HG03159 (cell line): ENCODE measurements at regions not wholly inside any gene's neighbourhood (a gene's known extent, or its start where the extent isn't known, plus 50 kb on each side); places are given as distances from the start of the nearest gene placed in this dataset.

Experiments
- ATAC-seq: cut with Tn5 transposase; IDR thresholded peaks from one replicate; pipeline ENCODE4 v1.9.1; 2021; ENCODE audit warnings: mild to moderate bottlenecking, moderate library complexity; ENCODE audit not compliant: unreplicated experiment

DNA sequence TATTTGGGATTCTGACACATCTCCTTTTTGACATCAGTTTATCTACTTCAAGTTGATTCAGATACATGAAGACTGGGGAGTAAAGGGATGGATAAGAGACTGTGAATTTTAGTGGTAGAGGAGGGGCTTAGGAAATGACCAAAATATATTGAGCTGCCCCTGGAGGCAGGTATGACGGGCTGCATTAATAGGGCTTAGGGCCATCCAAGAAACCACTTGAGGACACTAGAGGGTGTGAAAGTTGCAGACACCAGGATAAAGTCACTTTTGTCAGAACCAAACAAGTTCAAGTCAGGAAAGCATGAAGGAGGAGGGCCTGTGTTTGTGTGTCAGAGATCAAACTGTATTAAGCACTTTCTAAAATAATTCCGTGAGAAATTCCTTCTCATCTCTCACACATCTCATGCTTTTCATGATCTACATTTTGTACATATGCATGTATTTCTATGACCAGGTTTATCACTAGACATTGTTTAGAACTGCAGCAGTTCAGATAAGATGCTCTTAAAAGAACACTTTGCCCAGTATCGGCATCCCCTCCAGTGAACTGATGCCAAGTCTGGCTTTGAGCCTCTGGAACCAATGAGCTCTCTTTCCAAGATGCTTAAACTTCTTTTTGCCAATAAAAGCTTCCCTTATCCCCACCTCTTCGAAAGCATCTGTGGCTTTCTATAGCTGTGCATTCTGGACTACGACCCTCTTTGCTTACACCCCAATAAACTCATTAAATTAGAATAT, 136.9 kb downstream of the SLC38A1 start:
- ATAC-seq: no peak

DNA sequence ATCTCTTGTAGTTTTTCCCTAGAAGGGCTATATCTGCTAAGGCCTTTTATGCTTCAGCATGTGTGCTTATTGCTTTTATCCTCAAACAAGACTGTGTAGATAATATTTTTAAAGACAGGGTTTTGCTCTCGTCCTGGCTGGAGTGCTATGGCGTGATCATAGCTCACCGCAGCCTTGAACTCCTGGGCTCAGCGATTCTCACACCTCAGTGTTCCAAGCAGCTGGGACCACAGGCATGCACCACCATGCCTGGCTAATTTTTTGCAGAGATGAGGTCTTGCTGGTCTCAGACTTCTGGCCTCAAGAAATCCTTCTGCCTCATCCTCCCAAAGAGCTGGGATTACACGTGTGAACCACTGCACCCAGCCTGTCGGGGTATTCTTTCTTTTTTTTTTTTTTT, 137.3 kb upstream of the SCAF11 start:
- no peak for ATAC-seq

DNA sequence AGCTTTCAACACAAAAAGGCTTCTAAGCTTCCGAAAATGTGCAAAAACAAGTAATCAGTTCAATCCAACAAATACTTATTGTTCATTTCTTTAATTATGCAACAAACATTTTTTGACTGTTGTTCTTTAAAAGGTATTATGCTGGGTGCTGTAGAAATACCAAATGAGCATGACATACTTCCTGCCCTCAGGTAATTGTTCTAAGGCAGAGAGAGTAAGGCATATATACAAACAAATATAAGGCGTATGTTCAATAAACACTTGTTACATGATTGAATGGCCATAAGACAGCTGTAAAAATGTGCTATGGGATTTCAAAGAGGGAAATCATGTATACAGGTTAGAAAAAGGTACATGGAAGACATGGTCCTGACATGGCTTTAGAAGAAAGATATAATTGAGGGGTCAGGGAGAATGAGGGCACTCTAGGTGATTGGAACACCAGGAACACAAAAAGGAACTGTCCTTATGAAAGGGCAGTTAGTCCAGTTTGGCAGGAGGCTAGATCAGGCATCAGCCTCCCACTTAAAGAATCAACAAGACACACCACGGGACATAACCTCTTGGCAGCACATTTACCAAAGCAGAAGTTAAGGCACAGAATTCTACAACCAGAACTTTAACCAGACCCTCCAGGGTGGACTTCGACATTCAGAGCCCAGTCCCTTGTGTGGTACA, 135.8 kb upstream of the SCAF11 start:
- ATAC-seq: no peak

DNA sequence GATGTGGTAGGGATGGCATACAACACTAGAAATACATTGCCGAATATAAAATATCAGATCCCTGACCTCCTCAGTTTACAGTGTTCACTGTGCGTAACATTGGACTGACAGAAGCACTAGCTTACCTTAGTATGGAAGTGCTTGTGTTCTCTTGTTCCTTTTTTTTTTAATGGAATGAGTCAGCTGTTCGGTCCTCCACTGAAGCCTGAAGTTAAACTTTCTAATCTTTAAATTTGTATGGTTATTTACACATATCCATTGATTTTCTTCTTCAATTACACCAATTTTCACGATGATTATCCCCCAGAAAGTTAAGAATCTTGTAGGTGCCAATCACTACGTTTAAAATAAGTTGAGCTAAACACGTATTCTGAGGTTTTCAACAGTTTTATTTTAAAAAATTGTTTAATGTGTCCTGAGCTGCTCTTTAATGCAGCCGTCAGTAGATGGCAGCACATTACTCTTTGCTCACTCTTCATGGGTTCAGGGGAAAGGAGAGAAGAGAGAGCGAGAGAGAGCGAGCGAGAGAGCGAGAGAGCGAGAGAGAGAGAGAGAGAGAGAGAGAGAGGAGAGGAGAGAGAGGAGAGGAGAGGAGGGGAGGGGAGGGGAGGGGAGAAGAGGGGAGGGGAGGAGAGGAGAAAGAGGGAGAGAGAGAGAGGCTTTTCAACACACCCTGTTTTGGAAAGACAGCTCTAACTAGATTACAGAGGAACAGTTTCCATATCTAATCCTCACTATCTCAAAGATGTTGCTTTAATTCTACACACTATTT, 134.7 kb upstream of the SCAF11 start:
- peak; percentile 87 for ATAC-seq

DNA sequence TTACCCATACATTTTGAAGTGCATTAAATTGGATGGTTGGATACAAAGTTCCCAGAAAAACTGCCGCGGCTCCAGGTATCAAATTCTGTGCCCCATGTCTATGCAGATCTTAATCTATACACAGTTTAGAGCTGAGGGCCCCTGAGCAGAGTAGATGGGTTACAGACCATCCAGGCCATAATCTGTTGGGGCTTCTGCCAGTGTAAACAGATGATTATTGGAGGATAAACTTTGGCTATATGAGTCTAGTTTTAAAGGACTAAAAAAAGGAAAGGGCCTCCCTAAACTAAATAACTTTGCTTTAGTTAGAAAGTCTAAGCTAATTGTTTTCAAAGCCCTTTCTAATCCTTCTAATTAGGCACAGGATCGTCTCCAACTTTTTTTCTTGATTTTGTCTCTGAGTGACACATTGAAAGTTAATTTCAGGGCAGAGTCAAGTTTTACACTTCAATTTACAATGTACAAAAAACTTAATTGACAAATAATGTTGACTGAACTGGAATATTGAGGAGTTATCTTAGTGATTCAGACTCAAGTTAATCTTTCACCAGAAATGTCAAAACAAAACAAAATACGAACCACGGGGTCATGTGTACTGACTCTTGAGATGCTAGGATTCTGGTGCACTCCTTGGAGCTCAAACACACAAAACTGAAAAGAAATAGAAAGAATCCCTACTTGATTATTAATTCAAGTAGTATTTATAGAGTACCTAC, 133.9 kb upstream of the SCAF11 start:
- ATAC-seq: peak; percentile 7

DNA sequence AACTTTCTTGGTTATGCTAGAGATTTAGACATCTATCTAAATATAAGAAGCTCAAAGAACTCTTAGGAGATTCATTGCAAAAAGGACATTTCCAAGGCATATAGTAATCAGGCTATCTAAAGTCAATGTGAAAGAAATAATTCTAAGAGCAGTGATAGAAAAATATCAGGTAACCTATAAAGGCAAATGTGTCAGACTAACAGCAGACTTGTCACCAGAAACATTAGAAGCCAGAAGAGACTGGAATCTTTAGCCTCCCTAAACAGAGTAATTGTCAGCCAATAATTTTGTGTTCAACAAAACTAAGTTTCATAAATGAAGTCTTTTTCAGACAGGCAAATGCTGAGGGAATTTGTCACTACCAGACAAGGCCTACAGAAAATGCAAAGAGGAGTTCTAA, 122.0 kb upstream of the SCAF11 start:
- no peak for ATAC-seq

DNA sequence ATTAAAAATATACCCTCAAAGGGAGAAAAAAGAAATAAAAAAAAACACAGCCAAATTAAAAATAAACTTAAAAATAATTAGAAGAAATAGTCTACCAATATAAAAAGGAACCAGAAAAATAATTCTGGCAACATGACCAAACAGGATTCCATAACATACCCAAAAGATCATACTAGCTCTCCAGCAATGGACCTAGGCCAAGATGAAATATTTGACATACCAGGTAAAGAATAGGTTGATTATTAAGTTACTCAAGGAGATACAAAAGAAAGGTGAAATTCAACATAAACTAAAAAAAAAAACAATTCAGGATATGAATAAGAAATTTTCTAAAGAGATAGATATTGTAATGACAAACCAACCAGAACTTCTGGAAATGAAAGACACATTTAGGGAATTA, 121.3 kb upstream of the SCAF11 start:
- no peak for ATAC-seq

DNA sequence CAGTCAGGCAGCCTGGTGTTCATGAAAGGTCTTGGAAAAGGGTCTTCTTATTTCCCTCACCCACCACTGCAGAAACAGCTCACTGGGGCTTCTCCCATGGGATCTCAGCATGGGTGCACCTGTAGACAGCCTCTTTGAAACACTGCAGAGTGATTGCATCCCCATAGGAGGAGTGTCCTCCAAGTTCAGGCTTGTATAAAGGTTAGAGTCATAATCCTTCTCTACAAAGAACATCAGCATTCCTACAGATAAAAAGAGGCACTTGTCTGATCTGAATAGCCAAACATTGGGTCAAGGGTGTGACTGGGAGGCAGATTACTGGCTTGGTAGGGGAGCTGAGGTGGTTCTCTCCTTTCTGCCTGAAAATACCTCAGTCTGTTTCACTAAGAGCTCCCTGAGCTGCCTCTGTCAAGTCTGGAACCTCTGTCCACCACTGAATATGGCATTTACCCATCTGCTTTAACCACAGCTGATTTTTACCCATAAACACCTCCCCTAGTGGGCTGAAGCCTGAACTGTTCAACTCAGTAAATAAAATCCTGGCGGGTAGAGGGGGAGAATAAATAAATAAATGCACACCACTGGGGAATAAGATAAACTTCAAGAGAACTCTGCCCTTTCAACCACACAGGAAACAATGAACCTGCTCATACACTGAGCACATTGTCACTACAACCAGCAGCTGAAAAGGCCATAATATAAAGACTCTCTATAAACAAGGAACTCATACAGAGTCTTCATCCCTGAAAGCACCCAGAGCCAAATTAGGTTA, 120.7 kb upstream of the SCAF11 start:
- peak; percentile 41 for ATAC-seq

DNA sequence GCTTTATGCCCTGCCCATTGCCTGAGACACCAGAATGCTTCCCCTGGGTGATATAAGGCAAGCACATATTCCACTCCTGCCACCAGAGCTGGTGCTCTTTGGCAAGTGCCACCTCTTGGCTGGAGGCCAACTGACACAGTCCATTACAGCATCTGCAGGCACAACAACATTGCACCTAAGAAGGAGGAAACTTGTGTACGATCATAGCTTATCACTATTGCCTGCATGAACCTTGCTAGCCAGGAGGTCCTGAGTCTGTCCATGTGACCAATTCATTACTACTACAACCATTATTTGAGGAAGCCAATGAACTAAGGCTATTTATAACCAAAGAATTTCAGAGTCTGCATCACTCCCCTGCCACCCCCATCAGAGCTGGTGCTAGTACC, 119.8 kb upstream of the SCAF11 start:
- no peak for ATAC-seq

DNA sequence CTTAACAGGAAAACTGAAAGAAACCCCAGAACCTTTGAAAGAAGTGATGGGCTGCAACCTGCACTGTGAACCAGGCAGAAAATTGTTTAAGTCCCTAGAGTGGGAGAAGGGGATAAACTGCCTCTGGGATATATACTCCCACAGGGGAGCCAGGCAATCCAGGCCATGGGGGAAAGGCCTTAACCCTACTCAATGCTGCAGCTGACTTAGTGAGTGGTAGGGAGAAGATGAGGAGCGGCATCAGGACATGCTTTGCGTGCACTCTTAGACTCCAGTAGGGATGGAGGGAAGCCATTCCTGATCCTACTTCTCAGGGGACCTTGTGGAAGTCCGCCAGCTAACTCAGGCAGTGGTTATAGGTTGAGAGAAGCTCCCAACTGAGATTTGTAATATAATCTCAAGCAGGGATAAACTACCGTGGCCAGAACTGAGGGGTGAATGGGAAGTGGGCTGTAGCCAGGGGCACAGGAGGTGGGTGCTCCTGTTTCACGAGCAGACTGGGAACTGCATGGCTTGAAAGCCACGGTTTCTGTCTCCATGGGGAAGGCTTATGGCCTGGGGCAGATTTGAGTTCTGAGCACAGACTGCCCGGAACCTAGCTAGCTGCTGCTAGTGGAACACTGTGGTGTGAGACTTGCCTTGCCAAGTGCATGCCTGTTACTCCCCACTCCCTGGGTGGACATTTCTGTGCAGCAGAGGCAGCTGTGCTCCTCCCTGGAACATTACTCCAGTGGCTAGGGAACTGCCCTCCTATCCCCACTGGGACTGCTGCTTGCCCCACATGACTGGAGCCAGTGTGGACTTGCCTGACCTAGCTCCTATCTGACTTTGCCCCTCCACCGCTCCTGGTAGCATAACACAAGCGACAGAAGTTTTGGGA, 119.2 kb upstream of the SCAF11 start:
- no peak for ATAC-seq

DNA sequence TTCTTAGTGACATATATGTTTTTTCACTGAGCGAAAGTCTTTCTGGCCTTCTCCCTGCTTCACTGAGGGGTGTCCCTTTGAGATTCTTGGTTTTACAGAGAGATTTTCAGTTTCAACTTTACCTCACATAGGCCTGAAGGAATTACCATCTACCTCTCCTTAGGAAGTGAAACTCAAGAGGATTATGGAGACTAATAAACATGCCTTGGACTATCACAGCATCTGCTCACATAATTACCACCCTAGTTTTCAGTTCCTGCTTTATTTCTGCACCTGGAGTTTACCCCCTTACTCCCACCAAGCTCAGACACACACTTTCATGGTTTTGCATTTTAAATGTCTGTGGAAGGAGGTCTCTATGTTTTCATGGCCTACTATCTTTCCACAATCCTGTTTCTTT, 118.3 kb upstream of the SCAF11 start:
- ATAC-seq: peak; percentile 85

DNA sequence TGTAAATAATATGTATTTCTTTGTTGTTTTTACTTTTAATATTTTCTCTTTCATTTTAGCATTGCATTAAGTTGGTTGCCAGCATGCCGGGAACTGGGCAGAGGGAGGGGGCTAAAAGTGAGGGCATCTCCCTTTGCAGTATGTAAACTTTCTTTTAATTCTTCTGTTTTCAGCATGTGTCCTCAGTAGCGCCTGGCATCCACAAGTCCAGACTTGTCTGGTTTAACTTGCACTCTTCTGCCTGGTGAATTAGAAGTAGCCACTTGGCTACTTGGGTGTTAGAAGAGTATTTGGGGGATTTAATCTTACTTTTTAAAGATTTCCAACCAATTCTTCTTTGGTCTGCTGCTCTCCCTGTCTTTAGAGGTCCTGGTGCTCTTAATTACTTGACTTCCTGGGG, 117.2 kb upstream of the SCAF11 start:
- ATAC-seq: no peak

DNA sequence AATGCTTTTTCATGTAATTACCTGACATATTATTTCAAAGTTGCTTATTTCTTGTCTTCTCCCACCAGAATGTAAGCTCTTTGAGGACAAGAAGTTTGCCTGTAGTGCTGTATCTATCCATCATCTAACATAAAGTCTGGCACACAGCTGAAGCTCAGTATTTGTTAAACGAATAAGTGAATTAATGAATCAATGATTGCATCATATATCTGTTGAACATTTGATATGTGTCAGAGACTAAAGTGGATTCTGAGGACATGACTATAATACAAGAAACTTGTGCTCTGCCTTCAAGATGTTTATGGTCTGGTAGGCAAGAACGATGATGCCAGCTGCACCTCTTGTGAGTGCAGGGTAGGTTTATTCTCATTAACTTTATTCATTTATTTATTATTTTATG, 115.4 kb upstream of the SCAF11 start:
- no peak for ATAC-seq

DNA sequence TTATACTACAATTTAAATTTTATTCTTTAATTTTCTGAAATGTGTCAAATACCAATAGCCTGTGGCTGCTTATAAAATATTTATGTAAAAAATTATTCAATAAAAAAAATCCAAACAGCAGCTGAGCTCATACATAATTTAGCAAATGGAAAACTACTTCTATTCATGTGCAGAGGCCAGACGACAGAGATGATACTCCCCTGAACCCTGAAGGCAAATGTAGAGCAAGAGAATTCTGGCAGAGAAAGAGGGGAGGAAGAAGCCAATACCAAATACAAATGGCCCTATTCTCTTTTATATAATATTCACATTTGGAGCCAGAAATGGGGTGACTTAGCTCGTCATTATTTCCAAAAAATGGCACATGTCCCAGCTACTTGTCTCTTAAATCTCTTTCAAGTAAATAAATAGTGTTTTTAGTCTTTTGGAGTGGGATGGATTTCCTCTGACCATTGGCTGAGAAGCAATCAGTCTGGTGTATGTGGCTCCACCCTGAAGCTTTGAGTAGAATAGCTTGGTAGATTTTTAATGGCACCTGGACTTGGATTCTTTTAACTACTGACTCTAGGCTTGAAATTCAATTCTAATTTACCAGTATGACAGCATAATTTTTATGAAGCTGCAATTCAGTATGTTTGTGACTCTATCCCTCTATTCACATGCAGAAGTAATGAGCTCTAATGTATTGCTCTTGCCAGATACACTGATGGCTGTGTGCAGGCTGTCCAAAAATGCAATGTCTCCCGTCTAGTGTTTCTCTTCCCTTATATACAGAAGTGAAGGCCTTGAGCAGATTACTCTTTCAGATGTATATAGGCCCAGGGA, 113.4 kb upstream of the SCAF11 start:
- no peak for ATAC-seq

DNA sequence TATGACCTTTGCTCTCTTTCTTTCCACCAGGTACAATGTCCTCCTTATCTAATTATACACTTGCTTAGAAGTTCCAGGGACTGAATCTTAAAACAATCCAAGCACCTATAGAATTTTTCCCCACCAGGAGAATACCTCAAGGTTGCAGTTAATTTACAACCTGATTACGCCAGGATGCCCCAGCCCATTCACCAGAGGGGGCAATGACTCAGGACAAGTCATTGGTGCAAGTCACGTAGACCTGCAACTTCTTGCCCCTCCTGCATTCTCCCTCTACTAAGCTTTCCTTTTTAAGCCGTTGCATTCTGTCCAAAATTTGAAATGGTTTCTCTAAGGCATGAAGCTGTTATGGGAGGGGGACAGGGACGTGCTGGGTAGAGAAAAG, 111.1 kb upstream of the SCAF11 start:
- no peak for ATAC-seq

DNA sequence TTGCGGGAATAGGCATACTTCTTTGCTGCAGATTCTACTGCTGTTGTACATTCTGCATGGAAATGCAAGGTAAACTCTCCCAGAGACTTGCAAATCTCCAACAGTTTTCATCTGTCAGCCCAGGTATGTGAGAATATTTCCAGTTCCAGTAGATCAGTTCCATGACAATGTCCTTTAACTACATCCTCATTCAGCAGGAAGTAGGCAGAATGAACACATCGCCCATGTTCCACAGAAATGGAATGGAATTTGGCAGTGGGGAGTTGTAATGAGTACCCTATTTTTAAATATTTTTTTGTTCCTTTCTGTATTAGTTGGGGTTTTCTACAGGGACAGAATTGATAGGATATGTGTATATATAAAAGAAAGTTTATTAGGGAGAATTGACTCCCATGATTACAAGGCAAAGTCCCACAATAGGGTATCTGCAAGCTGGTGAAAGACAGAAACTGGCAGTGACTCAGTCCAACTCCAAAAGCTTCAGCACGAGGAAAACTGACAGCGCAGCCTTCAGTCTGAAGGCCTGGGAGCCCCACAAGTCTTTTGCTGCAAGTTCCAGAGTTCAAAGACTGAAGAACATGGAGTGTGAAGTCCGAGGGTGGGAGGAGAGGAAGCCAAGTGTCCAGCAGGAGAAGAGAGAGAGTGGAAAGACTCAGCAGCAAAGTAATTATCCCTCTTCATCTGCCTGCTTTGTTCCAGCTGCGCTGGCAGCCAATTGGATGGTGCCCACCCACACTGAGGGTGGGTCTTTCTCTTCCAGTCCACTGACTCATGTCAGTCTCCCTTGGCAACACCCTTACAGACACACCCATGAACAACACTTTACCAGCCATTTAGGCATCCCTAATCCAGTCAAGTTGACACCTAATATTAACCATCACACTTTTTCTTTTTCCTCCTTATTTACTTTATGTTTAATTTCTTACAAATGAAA, 110.4 kb upstream of the SCAF11 start:
- no peak for ATAC-seq

DNA sequence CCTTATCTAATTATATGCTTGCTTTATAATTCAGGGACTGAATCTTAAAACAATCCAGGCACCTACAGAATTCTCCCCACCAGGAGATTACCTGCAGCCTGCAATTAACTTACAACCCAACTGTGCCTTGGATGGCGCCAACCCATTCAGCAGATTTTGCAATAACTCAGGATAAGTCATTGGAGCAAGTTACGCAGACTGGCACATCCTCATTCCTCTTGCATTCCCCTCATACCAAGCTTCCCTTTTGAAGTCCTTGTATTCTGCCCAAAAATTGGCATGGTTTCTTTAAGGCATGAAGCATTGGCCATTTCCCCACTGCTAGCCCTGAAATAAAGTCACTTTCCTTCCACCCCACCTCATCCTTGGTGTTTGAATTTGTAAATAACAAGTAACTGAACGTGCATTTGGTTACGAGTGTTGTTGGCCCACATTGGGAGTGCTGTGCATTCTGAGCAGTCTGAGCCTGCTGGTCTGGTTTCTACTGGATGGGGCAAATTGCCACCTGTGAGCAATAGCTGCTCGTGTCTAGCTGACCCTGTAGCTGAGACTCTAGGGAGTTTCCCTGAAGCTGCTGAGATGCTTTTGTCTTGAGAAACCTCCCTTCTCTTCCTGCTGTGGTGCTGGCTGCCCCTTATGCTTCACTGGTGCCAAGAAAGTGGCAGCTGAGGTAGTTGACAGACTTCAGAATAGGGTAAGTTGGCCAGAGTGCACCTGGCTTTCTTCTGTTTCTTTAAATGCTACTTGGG, 99.2 kb upstream of the SCAF11 start:
- no peak for ATAC-seq
